SU-DHL-6 (cell line): ENCODE measurements at regions not wholly inside any gene's neighbourhood (a gene's known extent, or its start where the extent isn't known, plus 50 kb on each side); places are given as distances from the start of the nearest gene placed in this dataset.
"Not testable (repeated sequence)": the region's sequence is repeated elsewhere in the genome, so short reads cannot be mapped to it uniquely, and the experiment has no call there.

Experiments
- H2AFZ ChIP-seq: fragments of 200-600 bp; sonication (generic); 2 replicates; pipeline ENCODE4 v1.6.1; 2014; ENCODE audit warnings: low read depth, mild to moderate bottlenecking, moderate library complexity, mixed read lengths, antibody characterized with exemption, low read length; ENCODE audit not compliant: severe bottlenecking
- H3F3A ChIP-seq: fragments of 200-600 bp; shearing (Covaris generic); 2 replicates; pipeline ENCODE4 v1.6.0; 2016; ENCODE audit warnings: antibody characterized with exemption, mild to moderate bottlenecking; ENCODE audit not compliant: insufficient read depth
- H3K27ac ChIP-seq: fragments of 200-600 bp; sonication (generic); 2 replicates; pipeline ENCODE4 v1.5.1; 2016; ENCODE audit warnings: low read depth, mild to moderate bottlenecking, low read length, moderate library complexity, mixed read lengths
- H3K27me3 ChIP-seq: fragments of 200-600 bp; sonication (generic), shearing (Covaris generic); 2 replicates; pipeline ENCODE4 v1.6.0; 2014; ENCODE audit warnings: mild to moderate bottlenecking, low read length
- H3K36me3 ChIP-seq: fragments of 200-600 bp; sonication (generic); 2 replicates; pipeline ENCODE4 v1.6.1; 2014; ENCODE audit warnings: mild to moderate bottlenecking, low read length, mixed read lengths
- H3K4me2 ChIP-seq: fragments of 300-600, 200-600 bp; shearing (Covaris generic), sonication (generic); 2 replicates; pipeline ENCODE4 v1.6.0; 2014; ENCODE audit warnings: low read length, low read depth, mild to moderate bottlenecking; ENCODE audit not compliant: poor library complexity, severe bottlenecking
- H3K4me3 ChIP-seq: fragments of 200-600 bp; sonication (generic); 2 replicates; pipeline ENCODE4 v1.5.1; 2014; ENCODE audit warnings: antibody characterized with exemption, low read length, mild to moderate bottlenecking, mixed read lengths; ENCODE audit not compliant: insufficient read depth, poor library complexity, severe bottlenecking
- H3K79me2 ChIP-seq: fragments of 200-600 bp; sonication (generic); 2 replicates; pipeline ENCODE4 v1.6.1; 2014; ENCODE audit warnings: mild to moderate bottlenecking, low read length, moderate library complexity; ENCODE audit not compliant: insufficient read depth
- H3K9ac ChIP-seq: fragments of 200-600 bp; sonication (generic); 2 replicates; pipeline ENCODE4 v1.7.0; 2014; ENCODE audit warnings: mild to moderate bottlenecking, low read length
- H3K9me2 ChIP-seq: fragments of 200-600 bp; sonication (generic); replicated peaks from 2 replicates; pipeline ENCODE4 v1.6.1; 2014; ENCODE audit warnings: low read length; ENCODE audit not compliant: insufficient read depth
- H3K9me3 ChIP-seq: fragments of 200-600 bp; sonication (generic); 2 replicates; pipeline ENCODE4 v1.6.1; 2014; ENCODE audit warnings: low read length, mixed read lengths; ENCODE audit not compliant: insufficient read depth
- H4K20me1 ChIP-seq: fragments of 200-600 bp; sonication (generic); 2 replicates; pipeline ENCODE4 v1.6.1; 2014; ENCODE audit warnings: low read depth, mild to moderate bottlenecking, antibody characterized with exemption, low read length, moderate library complexity, mixed read lengths
- EZH2phosphoT487 ChIP-seq: fragments of 200-600 bp; sonication (generic), shearing (Covaris generic); conservative IDR thresholded peaks from 2 replicates; pipeline ENCODE4 v1.6.1; 2018; ENCODE audit warnings: mild to moderate bottlenecking, antibody characterized with exemption, low read length, moderate library complexity, mixed read lengths
- TF ChIP-seq, protein P1 (sequence below): fragments of 200-600 bp; sonication (generic); IDR thresholded peaks from one replicate; pipeline ENCODE4 v1.5.1; 2017; ENCODE audit warnings: antibody characterized with exemption, mild to moderate bottlenecking, low read length, moderate library complexity; ENCODE audit not compliant: insufficient read depth, poor library complexity, severe bottlenecking

DNA sequence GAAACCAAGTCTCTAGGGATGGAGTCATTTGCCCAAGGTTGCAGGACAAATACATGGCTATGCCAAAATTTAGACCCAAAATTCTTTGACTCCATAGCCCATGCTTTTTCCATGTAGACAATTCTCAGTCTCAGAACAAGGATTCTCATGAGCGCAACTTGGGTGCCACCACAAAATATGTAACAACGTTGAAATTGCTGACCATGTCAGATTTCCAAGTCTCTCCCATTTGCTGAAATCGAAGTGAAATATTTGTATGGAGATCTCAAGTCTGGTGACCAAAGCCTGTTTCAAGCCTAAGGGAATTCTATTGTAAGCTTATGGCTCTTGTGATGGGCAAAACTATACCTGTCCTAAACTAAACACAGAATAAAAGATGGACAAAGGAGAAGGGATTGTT, 333.5 kb downstream of the AEBP2 start:
- H4K20me1 ChIP-seq = no peaks in the 10 kb centered on the region
- no peak overlapping the region for H3K4me3 ChIP-seq
- H3K9me3 ChIP-seq = no peaks in the 10 kb centered on the region
- no peak overlapping the region for H2AFZ ChIP-seq
- no peak overlapping the region for H3K27ac ChIP-seq
- no peaks in the 10 kb centered on the region for H3K36me3 ChIP-seq
- H3K4me2 ChIP-seq = no peak overlapping the region
- H3K79me2 ChIP-seq = no peaks in the 10 kb centered on the region
- no peak overlapping the region for H3K9ac ChIP-seq
- no peaks in the 10 kb centered on the region for H3K27me3 ChIP-seq
- H3F3A ChIP-seq = no peaks in the 10 kb centered on the region
- TF ChIP-seq, protein P1, sequence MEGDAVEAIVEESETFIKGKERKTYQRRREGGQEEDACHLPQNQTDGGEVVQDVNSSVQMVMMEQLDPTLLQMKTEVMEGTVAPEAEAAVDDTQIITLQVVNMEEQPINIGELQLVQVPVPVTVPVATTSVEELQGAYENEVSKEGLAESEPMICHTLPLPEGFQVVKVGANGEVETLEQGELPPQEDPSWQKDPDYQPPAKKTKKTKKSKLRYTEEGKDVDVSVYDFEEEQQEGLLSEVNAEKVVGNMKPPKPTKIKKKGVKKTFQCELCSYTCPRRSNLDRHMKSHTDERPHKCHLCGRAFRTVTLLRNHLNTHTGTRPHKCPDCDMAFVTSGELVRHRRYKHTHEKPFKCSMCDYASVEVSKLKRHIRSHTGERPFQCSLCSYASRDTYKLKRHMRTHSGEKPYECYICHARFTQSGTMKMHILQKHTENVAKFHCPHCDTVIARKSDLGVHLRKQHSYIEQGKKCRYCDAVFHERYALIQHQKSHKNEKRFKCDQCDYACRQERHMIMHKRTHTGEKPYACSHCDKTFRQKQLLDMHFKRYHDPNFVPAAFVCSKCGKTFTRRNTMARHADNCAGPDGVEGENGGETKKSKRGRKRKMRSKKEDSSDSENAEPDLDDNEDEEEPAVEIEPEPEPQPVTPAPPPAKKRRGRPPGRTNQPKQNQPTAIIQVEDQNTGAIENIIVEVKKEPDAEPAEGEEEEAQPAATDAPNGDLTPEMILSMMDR = no peak
- no peak for TF ChIP-seq EZH2phosphoT487
- H3K9me2 ChIP-seq = no peaks in the 10 kb centered on the region

DNA sequence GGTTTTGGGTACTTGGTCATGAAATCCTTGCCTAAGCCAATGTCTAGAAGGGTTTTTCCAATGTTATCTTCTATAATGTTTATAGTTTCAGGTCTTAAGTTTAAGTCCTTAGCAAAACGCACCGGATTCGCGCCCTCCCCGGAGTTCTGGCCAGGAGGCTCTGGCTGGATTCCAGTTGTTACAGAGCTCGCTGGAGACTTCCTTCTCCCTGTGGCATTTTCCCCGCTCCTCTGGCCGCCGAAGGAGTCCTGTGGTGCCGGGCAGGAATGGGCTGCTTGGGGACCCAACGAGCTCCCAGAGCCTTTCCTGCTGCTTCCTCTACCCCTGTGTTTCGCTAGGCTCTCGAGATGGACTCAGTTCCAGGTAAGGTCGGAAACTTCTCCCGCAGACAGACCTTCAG, 335.9 kb downstream of the AEBP2 start:
- Histone ChIP-seq H3K9me3 (no peaks in the 10 kb centered on the region), H3K9me2 (no peaks in the 10 kb centered on the region), H3F3A (no peaks in the 10 kb centered on the region), H4K20me1 (no peaks in the 10 kb centered on the region), H3K36me3 (no peaks in the 10 kb centered on the region), H3K4me2 (no peak overlapping the region), H3K79me2 (no peaks in the 10 kb centered on the region), H3K4me3 (no peak overlapping the region), H3K27ac (no peak overlapping the region), H3K9ac (no peak overlapping the region), H3K27me3 (no peaks in the 10 kb centered on the region), H2AFZ (no peak overlapping the region)
- no peak for TF ChIP-seq EZH2phosphoT487
- TF ChIP-seq, protein P1 = no peak

DNA sequence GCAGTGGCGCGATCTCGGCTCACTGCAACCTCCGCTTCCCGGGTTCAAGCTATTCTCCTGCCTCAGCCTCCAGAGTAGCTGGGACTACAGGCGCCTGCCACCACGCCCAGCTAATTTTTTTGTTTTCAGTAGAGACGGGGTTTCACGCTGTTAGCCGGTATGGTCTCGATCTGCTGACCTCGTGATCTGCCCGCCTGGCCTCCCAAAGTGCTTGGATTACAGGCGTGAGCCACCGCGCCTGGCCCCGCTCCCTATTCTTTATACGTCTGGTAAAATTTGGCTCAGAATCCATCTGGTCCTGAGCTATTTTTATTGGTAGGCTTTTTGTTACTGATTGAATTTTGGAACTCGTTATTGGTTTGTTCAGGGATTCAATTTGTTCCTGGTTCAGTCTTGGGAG, 336.7 kb downstream of the AEBP2 start:
- not testable (repeated sequence) for H3K79me2 ChIP-seq, H2AFZ ChIP-seq, H3K9ac ChIP-seq, H3K27me3 ChIP-seq, H3K9me2 ChIP-seq, H3K36me3 ChIP-seq, H3K9me3 ChIP-seq, H3F3A ChIP-seq, H3K4me2 ChIP-seq, H4K20me1 ChIP-seq, H3K4me3 ChIP-seq, H3K27ac ChIP-seq

DNA sequence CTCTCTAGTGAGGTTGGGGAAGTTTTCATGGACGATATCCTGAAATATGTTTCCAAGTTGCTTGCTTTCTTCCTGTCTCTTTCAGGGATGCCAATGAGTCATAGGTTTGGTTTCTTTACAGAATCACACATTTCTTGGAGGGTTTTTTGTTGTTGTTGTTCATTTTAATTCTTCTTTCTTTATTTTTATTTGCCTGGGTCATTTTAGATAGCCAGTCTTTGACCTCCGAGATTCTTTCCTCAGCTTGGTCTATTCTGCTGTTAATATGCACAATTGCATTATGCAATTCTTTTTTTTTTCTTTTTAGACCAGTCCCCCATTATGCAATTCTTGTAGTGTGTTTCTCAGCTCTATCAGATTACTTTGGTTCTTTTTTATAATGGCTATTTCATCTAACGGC, 338.9 kb downstream of the AEBP2 start:
- Histone ChIP-seq H3K4me3 (no peak overlapping the region), H3K9me2 (no peaks in the 10 kb centered on the region), H3K27me3 (no peaks in the 10 kb centered on the region), H2AFZ (no peak overlapping the region), H3K27ac (no peak overlapping the region), H3K9me3 (no peaks in the 10 kb centered on the region), H3K36me3 (no peaks in the 10 kb centered on the region), H3K9ac (no peak overlapping the region), H3K79me2 (no peaks in the 10 kb centered on the region), H3F3A (no peaks in the 10 kb centered on the region), H3K4me2 (no peak overlapping the region), H4K20me1 (no peaks in the 10 kb centered on the region)
- TF ChIP-seq, protein P1 = no peak
- TF ChIP-seq EZH2phosphoT487 = no peak
